Osteocyte (in vitro differentiated cells): ENCODE measurements at regions not wholly inside any gene's neighbourhood (a gene's known extent, or its start where the extent isn't known, plus 50 kb on each side); places are given as distances from the start of the nearest gene placed in this dataset.
A peak's percentile ranks its signal among the peaks of the same experiment; 100 is the strongest.

Experiments used
- DNase-seq: peaks from one replicate; pipeline ENCODE4 v3.0.0; 2021; ENCODE audit warnings: mixed read lengths; ENCODE audit not compliant: unreplicated experiment; ENCODE audit errors: extremely low spot score
- H3K27ac Mint-ChIP-seq: one replicate; pipeline ENCODE4 v1.8.0; 2021; ENCODE audit warnings: mild to moderate bottlenecking, mixed read lengths; ENCODE audit not compliant: unreplicated experiment
- H3K27me3 Mint-ChIP-seq: one replicate; pipeline ENCODE4 v1.8.0; 2021; ENCODE audit warnings: mixed read lengths; ENCODE audit not compliant: unreplicated experiment
- H3K36me3 Mint-ChIP-seq: one replicate; pipeline ENCODE4 v1.8.0; 2021; ENCODE audit warnings: mixed read lengths; ENCODE audit not compliant: unreplicated experiment
- H3K4me1 Mint-ChIP-seq: one replicate; pipeline ENCODE4 v1.8.0; 2021; ENCODE audit warnings: mixed read lengths; ENCODE audit not compliant: unreplicated experiment
- H3K4me3 Mint-ChIP-seq: one replicate; pipeline ENCODE4 v1.8.0; 2021; ENCODE audit warnings: mild to moderate bottlenecking, moderate library complexity, mixed read lengths; ENCODE audit not compliant: unreplicated experiment
- H3K9me3 Mint-ChIP-seq: one replicate; pipeline ENCODE4 v1.8.0; 2021; ENCODE audit warnings: mixed read lengths; ENCODE audit not compliant: unreplicated experiment
- TF ChIP-seq, protein P1 (sequence below): fragments of 200-600 bp; sonication (generic); IDR thresholded peaks from 2 replicates; pipeline ENCODE4 v1.5.0; 2021; ENCODE audit warnings: antibody characterized with exemption, mild to moderate bottlenecking, moderate library complexity

DNA sequence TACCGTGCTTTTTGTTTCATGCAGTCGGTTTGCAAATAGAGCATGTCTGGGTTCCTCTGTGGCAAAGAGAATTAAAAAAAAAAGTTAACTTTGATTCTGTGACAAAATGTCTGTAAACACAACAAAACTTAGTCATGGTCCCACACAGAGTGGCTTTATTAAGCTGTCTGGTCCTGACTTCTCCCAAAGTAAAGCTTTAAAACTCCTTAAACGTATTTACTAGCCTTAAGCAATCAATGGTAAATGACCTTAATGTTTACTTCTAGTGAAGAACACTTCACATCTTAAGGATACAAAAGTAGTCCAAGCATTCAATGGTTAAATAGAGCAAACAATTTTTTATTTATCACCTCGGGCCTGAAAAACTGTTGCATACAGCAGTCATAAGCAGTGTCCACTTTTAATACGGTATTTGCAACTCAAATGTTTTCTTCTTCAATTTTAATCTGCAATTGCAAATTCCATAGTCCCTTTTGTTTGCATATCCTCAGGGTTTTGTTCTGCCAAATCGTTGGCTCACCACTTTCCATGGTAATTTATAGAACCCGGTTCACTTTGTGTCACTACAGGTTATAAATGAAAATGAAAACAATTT is 453.0 kb upstream of the MIS18BP1 start:
- Mint-ChIP-seq H3K27me3 (peaks cover 6% of the 10 kb centered on the region), H3K9me3 (no peaks in the 10 kb centered on the region), H3K36me3 (no peaks in the 10 kb centered on the region), H3K4me3 (no peak overlapping the region), H3K4me1 (peaks cover 11% of the 10 kb centered on the region), H3K27ac (no peak overlapping the region)
- TF ChIP-seq, protein P1, sequence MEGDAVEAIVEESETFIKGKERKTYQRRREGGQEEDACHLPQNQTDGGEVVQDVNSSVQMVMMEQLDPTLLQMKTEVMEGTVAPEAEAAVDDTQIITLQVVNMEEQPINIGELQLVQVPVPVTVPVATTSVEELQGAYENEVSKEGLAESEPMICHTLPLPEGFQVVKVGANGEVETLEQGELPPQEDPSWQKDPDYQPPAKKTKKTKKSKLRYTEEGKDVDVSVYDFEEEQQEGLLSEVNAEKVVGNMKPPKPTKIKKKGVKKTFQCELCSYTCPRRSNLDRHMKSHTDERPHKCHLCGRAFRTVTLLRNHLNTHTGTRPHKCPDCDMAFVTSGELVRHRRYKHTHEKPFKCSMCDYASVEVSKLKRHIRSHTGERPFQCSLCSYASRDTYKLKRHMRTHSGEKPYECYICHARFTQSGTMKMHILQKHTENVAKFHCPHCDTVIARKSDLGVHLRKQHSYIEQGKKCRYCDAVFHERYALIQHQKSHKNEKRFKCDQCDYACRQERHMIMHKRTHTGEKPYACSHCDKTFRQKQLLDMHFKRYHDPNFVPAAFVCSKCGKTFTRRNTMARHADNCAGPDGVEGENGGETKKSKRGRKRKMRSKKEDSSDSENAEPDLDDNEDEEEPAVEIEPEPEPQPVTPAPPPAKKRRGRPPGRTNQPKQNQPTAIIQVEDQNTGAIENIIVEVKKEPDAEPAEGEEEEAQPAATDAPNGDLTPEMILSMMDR, result no peak
- DNase-seq, result no peak

DNA sequence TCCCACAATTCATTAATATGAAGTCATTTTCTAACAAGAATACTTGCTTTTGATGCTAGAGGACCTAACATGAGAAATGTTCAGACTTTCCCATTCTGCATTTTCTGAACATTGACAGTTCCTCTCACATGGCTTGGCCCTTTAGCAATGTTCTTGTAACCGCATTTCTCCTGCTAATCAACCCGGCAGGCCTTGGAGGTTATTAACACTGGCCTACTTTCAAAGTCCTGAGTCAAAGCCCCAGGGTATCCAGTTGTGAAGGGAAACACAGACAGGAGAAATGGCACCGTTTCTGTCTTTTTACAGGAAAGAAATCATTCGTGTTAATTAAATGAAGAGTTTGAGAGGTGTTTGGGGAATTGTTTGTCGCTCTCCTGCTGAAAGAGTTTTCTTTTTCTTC is 446.5 kb upstream of the MIS18BP1 start:
- no peaks in the 10 kb centered on the region for H3K36me3 Mint-ChIP-seq
- DNase-seq, result no peak
- TF ChIP-seq, protein P1, result no peak
- H3K27ac Mint-ChIP-seq, result peak overlapping the region; percentile 35
- no peaks in the 10 kb centered on the region for H3K9me3 Mint-ChIP-seq
- no peak overlapping the region for H3K4me3 Mint-ChIP-seq
- peaks cover 28% of the 10 kb centered on the region for H3K4me1 Mint-ChIP-seq
- peaks cover 3% of the 10 kb centered on the region for H3K27me3 Mint-ChIP-seq

GRCh38 chr14:45698462-45699134 is 445.6 kb upstream of the MIS18BP1 start:
- Mint-ChIP-seq H3K36me3 (no peaks in the 10 kb centered on the region), H3K9me3 (no peaks in the 10 kb centered on the region), H3K27me3 (peaks cover 3% of the 10 kb centered on the region), H3K4me3 (no peak overlapping the region), H3K4me1 (peaks cover 31% of the 10 kb centered on the region), H3K27ac (peak overlapping the region; percentile 9)
- no peak for DNase-seq
- TF ChIP-seq, protein P1, result no peak

DNA sequence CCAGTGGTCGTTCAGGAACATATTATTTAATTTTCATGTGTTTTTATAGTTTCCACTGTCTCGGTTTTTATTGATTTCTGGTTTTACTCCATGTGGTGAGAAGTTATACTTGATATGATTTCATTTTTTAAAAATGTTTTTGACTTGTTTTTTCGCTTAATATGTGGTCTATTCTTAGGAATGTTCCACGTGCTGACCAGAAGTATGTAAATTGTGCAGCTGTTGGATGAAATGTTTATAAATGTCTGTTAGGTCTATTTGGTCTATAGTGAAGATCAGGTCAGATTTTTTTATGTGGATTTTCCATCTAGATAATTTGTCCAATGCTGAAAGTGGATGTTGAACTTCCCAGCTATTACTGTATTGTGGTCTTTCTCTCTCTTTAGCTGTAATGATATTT is 433.8 kb upstream of the MIS18BP1 start:
- H3K4me3 Mint-ChIP-seq, result peak overlapping the region; percentile 30
- H3K27me3 Mint-ChIP-seq, result no peaks in the 10 kb centered on the region
- peaks cover 38% of the 10 kb centered on the region for H3K4me1 Mint-ChIP-seq
- H3K9me3 Mint-ChIP-seq, result peaks cover 24% of the 10 kb centered on the region
- H3K27ac Mint-ChIP-seq, result peak overlapping the region; percentile 92
- DNase-seq, result no peak
- TF ChIP-seq, protein P1, result no peak
- H3K36me3 Mint-ChIP-seq, result peaks cover 15% of the 10 kb centered on the region

GRCh38 chr14:45680531-45680930 is 427.5 kb upstream of the MIS18BP1 start:
- no peak for DNase-seq
- Mint-ChIP-seq H3K9me3 (peaks cover 19% of the 10 kb centered on the region), H3K27ac (peak overlapping the region; percentile 95), H3K4me3 (no peak overlapping the region), H3K4me1 (peaks cover 65% of the 10 kb centered on the region), H3K27me3 (no peaks in the 10 kb centered on the region), H3K36me3 (peaks cover 9% of the 10 kb centered on the region)
- TF ChIP-seq, protein P1, result no peak
